Fibroblast of lung (primary cell): ENCODE measurements at regions not wholly inside any gene's neighbourhood (a gene's known extent, or its start where the extent isn't known, plus 50 kb on each side); places are given as distances from the start of the nearest gene placed in this dataset.

Experiments
- DNase-seq, 2 donors: peaks; one replicate each; pipeline versions ENCODE4 v3.0.0 to v3.0.0-alpha.2; 2010; ENCODE audit warnings: low read depth in 2 of 2
- H2AFZ ChIP-seq: 2 replicates; pipeline ENCODE4 v1.5.1; 2012; ENCODE audit warnings: low read length, control low read depth, inconsistent platforms
- H3K27ac ChIP-seq: 2 replicates; pipeline ENCODE4 v1.5.1; 2011; ENCODE audit warnings: low read length, control low read depth; ENCODE audit not compliant: insufficient read depth
- H3K27me3 ChIP-seq: 2 replicates; pipeline ENCODE4 v1.5.1; 2011; ENCODE audit warnings: mild to moderate bottlenecking, low read length; ENCODE audit not compliant: control insufficient read depth, insufficient read depth
- H3K36me3 ChIP-seq: 2 replicates; pipeline ENCODE4 v1.5.1; 2011; ENCODE audit warnings: low read length; ENCODE audit not compliant: control insufficient read depth, insufficient read depth
- H3K4me1 ChIP-seq: 2 replicates; pipeline ENCODE4 v1.5.1; 2011; ENCODE audit warnings: low read length; ENCODE audit not compliant: control insufficient read depth, insufficient read depth; ENCODE audit errors: extremely low read depth
- H3K4me2 ChIP-seq: 2 replicates; pipeline ENCODE4 v1.5.1; 2011; ENCODE audit warnings: low read length, control low read depth; ENCODE audit not compliant: insufficient read depth; ENCODE audit errors: extremely low read depth
- H3K4me3 ChIP-seq, 4 experiments: fragments of 200-600 bp in 1 of 4; sonication (generic) in 1 of 4; replicated peaks in 1 of 4; 2 replicates each; pipeline ENCODE4 v1.5.1; 2011 to 2016; ENCODE audit warnings: low read length in 4 of 4, low read depth in 3 of 4, mild to moderate bottlenecking in 3 of 4, control low read depth in 2 of 4, inconsistent platforms in 1 of 4, mixed read lengths in 1 of 4; ENCODE audit not compliant: insufficient read depth in 1 of 4; ENCODE audit errors: control extremely low read depth in 1 of 4
- H3K79me2 ChIP-seq: 2 replicates; pipeline ENCODE4 v1.5.1; 2012; ENCODE audit warnings: mild to moderate bottlenecking, low read length, inconsistent platforms; ENCODE audit not compliant: control insufficient read depth, insufficient read depth
- H3K9ac ChIP-seq: 2 replicates; pipeline ENCODE4 v1.5.1; 2011; ENCODE audit warnings: mild to moderate bottlenecking, low read length, control low read depth; ENCODE audit not compliant: insufficient read depth
- H3K9me3 ChIP-seq: 2 replicates; pipeline ENCODE4 v1.5.1; 2012; ENCODE audit warnings: low read depth, low read length; ENCODE audit not compliant: control insufficient read depth, insufficient read depth
- H4K20me1 ChIP-seq: 2 replicates; pipeline ENCODE4 v1.5.1; 2011; ENCODE audit warnings: low read length; ENCODE audit not compliant: control insufficient read depth, insufficient read depth; ENCODE audit errors: extremely low read depth
- EZH2 ChIP-seq: IDR thresholded peaks from 2 replicates; pipeline ENCODE4 v1.5.1; 2012; ENCODE audit warnings: low read length, control low read depth, mild to moderate bottlenecking; ENCODE audit errors: missing control alignments
- TF ChIP-seq, protein P1 (sequence below), 2 donors: IDR thresholded peaks in 1 of 2; conservative IDR thresholded peaks in 1 of 2; 1 replicate in 1 of 2; 2 replicates in 1 of 2; pipeline ENCODE4 v1.5.1; 2011 to 2012; ENCODE audit warnings: low read length in 2 of 2, control low read depth in 1 of 2, inconsistent platforms in 1 of 2, low read depth in 1 of 2, mild to moderate bottlenecking in 1 of 2

DNA sequence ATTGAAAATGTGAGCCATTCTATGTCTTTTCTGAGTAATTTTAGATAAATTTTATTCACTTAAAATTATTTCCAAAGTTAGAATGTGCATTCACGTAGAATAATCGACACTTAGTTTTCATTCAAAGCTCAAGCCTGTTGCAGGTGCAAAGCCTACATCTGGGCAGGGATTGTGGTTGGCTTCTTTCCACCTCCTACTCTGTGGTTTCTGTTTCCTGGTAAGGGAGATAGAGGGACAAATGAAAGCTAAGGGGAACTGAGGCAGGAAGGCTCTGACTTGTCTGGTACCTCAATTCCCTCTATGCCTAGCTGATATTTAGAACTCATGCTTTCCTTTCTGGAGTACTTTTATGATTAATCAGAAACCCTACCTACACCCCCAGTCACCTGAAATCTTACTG is 251.2 kb upstream of the DPYD start:
- TF ChIP-seq, protein P1, sequence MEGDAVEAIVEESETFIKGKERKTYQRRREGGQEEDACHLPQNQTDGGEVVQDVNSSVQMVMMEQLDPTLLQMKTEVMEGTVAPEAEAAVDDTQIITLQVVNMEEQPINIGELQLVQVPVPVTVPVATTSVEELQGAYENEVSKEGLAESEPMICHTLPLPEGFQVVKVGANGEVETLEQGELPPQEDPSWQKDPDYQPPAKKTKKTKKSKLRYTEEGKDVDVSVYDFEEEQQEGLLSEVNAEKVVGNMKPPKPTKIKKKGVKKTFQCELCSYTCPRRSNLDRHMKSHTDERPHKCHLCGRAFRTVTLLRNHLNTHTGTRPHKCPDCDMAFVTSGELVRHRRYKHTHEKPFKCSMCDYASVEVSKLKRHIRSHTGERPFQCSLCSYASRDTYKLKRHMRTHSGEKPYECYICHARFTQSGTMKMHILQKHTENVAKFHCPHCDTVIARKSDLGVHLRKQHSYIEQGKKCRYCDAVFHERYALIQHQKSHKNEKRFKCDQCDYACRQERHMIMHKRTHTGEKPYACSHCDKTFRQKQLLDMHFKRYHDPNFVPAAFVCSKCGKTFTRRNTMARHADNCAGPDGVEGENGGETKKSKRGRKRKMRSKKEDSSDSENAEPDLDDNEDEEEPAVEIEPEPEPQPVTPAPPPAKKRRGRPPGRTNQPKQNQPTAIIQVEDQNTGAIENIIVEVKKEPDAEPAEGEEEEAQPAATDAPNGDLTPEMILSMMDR (conservative IDR thresholded peaks at IDR 0.05 in 1 of 2, IDR thresholded peaks at IDR 0.05 in 1 of 2; ENCODE audit: low read depth in 1 of 2, low read length in 2 of 2), result no peak
- TF ChIP-seq EZH2, result no peak
- Histone ChIP-seq H3K79me2 (no peaks in the 10 kb centered on the region), H3K4me2 (no peak overlapping the region), H3K27me3 (no peaks in the 10 kb centered on the region), H4K20me1 (no peaks in the 10 kb centered on the region), H3K27ac (no peak overlapping the region), H3K36me3 (no peaks in the 10 kb centered on the region), H3K4me3 (no peak overlapping the region), H3K9ac (no peak overlapping the region), H2AFZ (no peak overlapping the region), H3K9me3 (no peaks in the 10 kb centered on the region), H3K4me1 (no peaks in the 10 kb centered on the region)
- peak in 1 of 2 donors; percentile 24 for DNase-seq

DNA sequence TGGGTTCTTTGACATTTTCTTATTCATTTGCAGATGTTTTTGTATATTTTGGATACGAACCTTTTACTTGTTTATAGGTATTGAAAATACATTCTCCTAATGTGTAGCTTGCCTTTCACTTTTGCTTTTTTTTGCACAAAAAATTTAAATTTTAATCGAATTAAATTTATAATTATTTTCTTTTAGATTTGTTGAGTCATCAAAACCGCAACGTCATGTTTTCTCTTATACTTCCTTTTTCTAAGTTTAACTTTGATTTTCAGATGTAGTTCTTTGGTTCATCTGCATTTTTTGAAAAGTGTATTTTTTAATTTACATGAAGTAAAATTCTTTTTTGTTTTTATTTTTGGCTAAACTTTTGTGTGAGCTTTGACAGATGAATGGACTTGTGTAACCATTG is 243.7 kb upstream of the DPYD start:
- DNase-seq, result no peak
- Histone ChIP-seq H3K27me3 (no peaks in the 10 kb centered on the region), H4K20me1 (no peaks in the 10 kb centered on the region), H3K4me3 (no peak overlapping the region), H2AFZ (no peak overlapping the region), H3K4me2 (no peak overlapping the region), H3K36me3 (no peaks in the 10 kb centered on the region), H3K27ac (no peak overlapping the region), H3K4me1 (no peaks in the 10 kb centered on the region), H3K9me3 (no peaks in the 10 kb centered on the region), H3K79me2 (no peaks in the 10 kb centered on the region), H3K9ac (no peak overlapping the region)
- no peak for TF ChIP-seq EZH2
- TF ChIP-seq, protein P1 (conservative IDR thresholded peaks at IDR 0.05 in 1 of 2, IDR thresholded peaks at IDR 0.05 in 1 of 2; ENCODE audit: low read depth in 1 of 2, low read length in 2 of 2), result no peak

DNA sequence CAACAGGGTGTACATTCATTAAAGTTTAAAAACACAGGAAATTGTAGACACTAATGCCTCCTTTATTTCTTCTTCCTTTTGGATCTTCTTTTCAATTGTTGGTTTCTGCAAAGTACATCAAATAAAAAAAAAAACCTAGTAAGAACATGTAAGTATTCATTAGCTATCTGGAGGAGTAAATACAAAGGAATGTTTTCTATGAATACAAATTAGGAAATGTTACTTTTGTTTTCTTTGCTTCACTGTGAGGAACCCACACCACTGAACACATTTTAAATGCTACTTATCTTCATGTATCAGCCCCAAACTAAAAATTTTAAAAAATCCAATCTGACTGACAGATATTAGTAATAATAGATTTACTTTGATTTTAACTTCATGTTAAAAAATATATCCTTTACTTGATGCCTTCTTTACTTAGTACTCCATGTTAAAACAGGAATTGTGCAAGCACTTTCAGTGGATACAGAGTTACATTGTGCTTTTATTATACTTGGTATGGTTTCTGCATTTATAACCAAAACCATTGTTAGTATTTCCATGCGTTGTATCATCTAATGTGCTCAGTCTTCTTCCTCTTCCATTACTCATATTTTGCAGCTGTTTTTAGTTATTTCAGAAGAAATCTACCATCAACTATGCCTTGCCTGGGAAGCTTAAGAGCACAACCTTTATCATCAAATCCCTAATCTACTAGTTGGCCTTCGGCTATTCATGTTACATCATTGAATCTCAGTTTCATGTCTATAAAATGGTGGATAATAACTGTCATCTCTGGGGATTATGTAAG is 236.9 kb upstream of the DPYD start:
- Histone ChIP-seq H3K36me3 (no peaks in the 10 kb centered on the region), H3K79me2 (no peaks in the 10 kb centered on the region), H3K4me3 (no peak overlapping the region), H3K4me2 (no peak overlapping the region), H2AFZ (no peak overlapping the region), H3K27me3 (no peaks in the 10 kb centered on the region), H3K27ac (no peak overlapping the region), H3K9ac (no peak overlapping the region), H3K4me1 (no peaks in the 10 kb centered on the region), H4K20me1 (no peaks in the 10 kb centered on the region), H3K9me3 (no peaks in the 10 kb centered on the region)
- TF ChIP-seq EZH2, result no peak
- TF ChIP-seq, protein P1 (conservative IDR thresholded peaks at IDR 0.05 in 1 of 2, IDR thresholded peaks at IDR 0.05 in 1 of 2; ENCODE audit: low read depth in 1 of 2, low read length in 2 of 2), result no peak
- DNase-seq, result peak; percentile 47 to 53
